ENCODE measurements at regions not wholly inside any gene's neighbourhood (a gene's known extent, or its start where the extent isn't known, plus 50 kb on each side); places are given as distances from the start of the nearest gene placed in this dataset.
A peak's percentile ranks its signal among the peaks of the same experiment; 100 is the strongest.

DNA sequence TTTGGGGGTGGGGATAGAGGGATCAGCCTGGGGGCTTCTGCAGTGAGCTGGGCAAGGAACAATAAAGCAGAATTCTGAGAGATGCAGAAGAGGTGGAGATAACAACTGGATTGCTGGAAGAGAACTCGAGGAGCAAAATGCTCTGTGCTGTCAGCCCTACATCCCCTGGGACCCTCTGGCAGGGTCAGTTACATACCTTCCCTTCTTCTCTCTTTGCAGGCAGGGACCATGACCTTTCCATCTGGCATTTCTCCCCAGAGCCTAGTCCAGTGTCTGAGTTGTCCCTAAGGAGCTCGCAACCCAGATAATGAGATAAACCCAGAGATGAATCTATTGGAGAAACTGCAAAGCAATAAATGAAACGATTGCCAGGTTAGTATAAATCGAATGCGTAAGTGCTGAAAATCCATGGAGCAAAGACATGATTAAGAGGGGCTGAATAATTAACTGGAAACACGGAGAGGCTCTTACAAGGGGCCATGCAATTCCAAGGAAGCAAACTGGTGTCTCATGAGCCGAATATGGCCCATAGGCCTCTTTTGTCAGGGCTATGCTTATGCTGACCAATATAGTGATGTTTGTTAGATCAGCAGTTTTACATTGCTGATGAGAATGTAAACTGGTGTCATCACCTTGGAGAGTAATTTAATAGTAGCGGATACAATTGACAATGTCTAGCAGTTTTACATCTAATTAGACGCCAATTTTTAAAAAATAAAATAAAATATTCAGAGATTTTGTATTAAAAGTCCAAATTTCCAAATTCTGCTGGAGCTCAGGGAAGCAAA, 129.4 kb upstream of the IRX5 start:
- CTCF ChIA-PET = no interaction called here
- Histone ChIP-seq H3K27ac (ENCODE audit: extremely low read depth, low read depth, low read length) (no peak overlapping the region), H3K9me3 (ENCODE audit: control insufficient read depth, insufficient read depth, low read depth, low read length) (no peaks in the 10 kb centered on the region), H3K4me3 (ENCODE audit: low read depth, low read length) (no peak overlapping the region), H3K36me3 (ENCODE audit: control insufficient read depth in 2 of 2, insufficient read depth in 1 of 2, low read length in 2 of 2) (no peaks in the 10 kb centered on the region), H3K4me1 (ENCODE audit: control insufficient read depth, insufficient read depth, low read length) (no peaks in the 10 kb centered on the region)
- TF ChIP-seq ZBTB48 (tag by site-specific recombination; IDR thresholded peaks at IDR 0.05) (no peak), EGR2 (tag by site-specific recombination; IDR thresholded peaks at IDR 0.05; ENCODE audit: low read depth) (no peak), ZBTB20 (tag by site-specific recombination; IDR thresholded peaks at IDR 0.05) (no peak), ZNF426 (tag by site-specific recombination; IDR thresholded peaks at IDR 0.05) (no peak), FEZF1 (tag by site-specific recombination; IDR thresholded peaks at IDR 0.05) (no peak), KLF8 (tag by site-specific recombination; IDR thresholded peaks at IDR 0.05) (no peak), KLF16 (tag by site-specific recombination; IDR thresholded peaks at IDR 0.05) (no peak), ZNF16 (tag by site-specific recombination; IDR thresholded peaks at IDR 0.05; ENCODE audit: low read depth) (no peak), ZNF202 (tag by site-specific recombination; IDR thresholded peaks at IDR 0.05; ENCODE audit: borderline replicate concordance) (no peak), ZFP69B (tag by site-specific recombination; IDR thresholded peaks at IDR 0.05) (no peak), GFI1B (tag by site-specific recombination; IDR thresholded peaks at IDR 0.05) (no peak), ZNF843 (tag by site-specific recombination; IDR thresholded peaks at IDR 0.05) (no peak)
- TF ChIP-seq, protein P1, sequence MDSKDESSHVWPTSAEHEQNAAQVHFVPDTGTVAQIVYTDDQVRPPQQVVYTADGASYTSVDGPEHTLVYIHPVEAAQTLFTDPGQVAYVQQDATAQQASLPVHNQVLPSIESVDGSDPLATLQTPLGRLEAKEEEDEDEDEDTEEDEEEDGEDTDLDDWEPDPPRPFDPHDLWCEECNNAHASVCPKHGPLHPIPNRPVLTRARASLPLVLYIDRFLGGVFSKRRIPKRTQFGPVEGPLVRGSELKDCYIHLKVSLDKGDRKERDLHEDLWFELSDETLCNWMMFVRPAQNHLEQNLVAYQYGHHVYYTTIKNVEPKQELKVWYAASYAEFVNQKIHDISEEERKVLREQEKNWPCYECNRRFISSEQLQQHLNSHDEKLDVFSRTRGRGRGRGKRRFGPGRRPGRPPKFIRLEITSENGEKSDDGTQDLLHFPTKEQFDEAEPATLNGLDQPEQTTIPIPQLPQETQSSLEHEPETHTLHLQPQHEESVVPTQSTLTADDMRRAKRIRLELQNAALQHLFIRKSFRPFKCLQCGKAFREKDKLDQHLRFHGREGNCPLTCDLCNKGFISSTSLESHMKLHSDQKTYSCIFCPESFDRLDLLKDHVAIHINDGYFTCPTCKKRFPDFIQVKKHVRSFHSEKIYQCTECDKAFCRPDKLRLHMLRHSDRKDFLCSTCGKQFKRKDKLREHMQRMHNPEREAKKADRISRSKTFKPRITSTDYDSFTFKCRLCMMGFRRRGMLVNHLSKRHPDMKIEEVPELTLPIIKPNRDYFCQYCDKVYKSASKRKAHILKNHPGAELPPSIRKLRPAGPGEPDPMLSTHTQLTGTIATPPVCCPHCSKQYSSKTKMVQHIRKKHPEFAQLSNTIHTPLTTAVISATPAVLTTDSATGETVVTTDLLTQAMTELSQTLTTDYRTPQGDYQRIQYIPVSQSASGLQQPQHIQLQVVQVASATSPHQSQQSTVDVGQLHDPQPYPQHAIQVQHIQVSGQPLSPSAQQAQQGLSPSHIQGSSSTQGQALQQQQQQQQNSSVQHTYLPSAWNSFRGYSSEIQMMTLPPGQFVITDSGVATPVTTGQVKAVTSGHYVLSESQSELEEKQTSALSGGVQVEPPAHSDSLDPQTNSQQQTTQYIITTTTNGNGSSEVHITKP (tag by site-specific recombination; IDR thresholded peaks at IDR 0.05) = no peak
- TF ChIP-seq, protein P2, sequence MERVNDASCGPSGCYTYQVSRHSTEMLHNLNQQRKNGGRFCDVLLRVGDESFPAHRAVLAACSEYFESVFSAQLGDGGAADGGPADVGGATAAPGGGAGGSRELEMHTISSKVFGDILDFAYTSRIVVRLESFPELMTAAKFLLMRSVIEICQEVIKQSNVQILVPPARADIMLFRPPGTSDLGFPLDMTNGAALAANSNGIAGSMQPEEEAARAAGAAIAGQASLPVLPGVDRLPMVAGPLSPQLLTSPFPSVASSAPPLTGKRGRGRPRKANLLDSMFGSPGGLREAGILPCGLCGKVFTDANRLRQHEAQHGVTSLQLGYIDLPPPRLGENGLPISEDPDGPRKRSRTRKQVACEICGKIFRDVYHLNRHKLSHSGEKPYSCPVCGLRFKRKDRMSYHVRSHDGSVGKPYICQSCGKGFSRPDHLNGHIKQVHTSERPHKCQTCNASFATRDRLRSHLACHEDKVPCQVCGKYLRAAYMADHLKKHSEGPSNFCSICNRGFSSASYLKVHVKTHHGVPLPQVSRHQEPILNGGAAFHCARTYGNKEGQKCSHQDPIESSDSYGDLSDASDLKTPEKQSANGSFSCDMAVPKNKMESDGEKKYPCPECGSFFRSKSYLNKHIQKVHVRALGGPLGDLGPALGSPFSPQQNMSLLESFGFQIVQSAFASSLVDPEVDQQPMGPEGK (tag by site-specific recombination; IDR thresholded peaks at IDR 0.05) = no peak
- TF ChIP-seq, protein P3, sequence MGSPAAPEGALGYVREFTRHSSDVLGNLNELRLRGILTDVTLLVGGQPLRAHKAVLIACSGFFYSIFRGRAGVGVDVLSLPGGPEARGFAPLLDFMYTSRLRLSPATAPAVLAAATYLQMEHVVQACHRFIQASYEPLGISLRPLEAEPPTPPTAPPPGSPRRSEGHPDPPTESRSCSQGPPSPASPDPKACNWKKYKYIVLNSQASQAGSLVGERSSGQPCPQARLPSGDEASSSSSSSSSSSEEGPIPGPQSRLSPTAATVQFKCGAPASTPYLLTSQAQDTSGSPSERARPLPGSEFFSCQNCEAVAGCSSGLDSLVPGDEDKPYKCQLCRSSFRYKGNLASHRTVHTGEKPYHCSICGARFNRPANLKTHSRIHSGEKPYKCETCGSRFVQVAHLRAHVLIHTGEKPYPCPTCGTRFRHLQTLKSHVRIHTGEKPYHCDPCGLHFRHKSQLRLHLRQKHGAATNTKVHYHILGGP (tag by site-specific recombination; IDR thresholded peaks at IDR 0.05) = no peak
- POLR2A ChIA-PET = no interaction called here

DNA sequence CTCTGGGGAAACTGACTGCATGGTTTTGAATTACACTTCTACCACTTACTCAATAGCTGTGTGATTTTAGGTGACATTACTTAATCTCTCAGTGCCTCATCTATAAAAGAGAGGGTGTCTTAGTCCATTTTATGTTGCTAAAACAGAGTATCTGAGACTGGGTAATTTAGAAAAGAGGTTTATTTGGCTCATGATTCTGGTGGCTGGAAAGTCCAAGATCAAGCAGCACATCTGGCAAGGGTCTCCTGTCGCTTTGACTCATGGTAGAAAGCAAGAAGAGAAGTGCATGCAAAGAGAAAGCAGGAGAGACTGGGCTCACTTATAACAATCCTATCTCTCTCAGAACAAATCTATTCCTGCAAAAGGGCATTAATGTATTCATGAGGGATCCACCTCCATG, 132.4 kb upstream of the IRX5 start:
- no peaks in the 10 kb centered on the region for H3K4me1 ChIP-seq (ENCODE audit: control insufficient read depth, insufficient read depth, low read length)
- ChIA-PET CTCF (no interaction called here), POLR2A (no interaction called here)
- H3K36me3 ChIP-seq (ENCODE audit: control insufficient read depth in 2 of 2, insufficient read depth in 1 of 2, low read length in 2 of 2) = no peaks in the 10 kb centered on the region
- H3K27ac ChIP-seq (ENCODE audit: extremely low read depth, low read depth, low read length) = no peak overlapping the region
- no peaks in the 10 kb centered on the region for H3K9me3 ChIP-seq (ENCODE audit: control insufficient read depth, insufficient read depth, low read depth, low read length)
- no peak overlapping the region for H3K4me3 ChIP-seq (ENCODE audit: low read depth, low read length)
- TF ChIP-seq ZNF660 (tag by site-specific recombination; IDR thresholded peaks at IDR 0.05) (no peak), SETDB1 (IDR thresholded peaks at IDR 0.05; ENCODE audit: insufficient read length, low read length) (peak; percentile 29)
